Thyroid gland (tissue), 4 donors: ENCODE measurements at regions not wholly inside any gene's neighbourhood (a gene's known extent, or its start where the extent isn't known, plus 50 kb on each side); places are given as distances from the start of the nearest gene placed in this dataset.

ENCODE experiments used
- POLR2A ChIP-seq, 2 donors: fragments of 450-650 bp; IDR thresholded peaks; one replicate each; pipeline ENCODE4 v1.6.1; 2017; ENCODE audit warnings: antibody characterized with exemption in 2 of 2, mild to moderate bottlenecking in 2 of 2, moderate library complexity in 1 of 2
- TF ChIP-seq, protein P1 (sequence below), 6 experiments: fragments of 200-600 bp in 3 of 6; fragments of 450-650 bp in 3 of 6; sonication (generic) in 3 of 6; IDR thresholded peaks; one replicate each; pipeline ENCODE4 v1.5.1; 2016 to 2019; ENCODE audit warnings: antibody characterized with exemption in 6 of 6, mild to moderate bottlenecking in 2 of 6, inconsistent platforms in 1 of 6, moderate library complexity in 1 of 6

DNA sequence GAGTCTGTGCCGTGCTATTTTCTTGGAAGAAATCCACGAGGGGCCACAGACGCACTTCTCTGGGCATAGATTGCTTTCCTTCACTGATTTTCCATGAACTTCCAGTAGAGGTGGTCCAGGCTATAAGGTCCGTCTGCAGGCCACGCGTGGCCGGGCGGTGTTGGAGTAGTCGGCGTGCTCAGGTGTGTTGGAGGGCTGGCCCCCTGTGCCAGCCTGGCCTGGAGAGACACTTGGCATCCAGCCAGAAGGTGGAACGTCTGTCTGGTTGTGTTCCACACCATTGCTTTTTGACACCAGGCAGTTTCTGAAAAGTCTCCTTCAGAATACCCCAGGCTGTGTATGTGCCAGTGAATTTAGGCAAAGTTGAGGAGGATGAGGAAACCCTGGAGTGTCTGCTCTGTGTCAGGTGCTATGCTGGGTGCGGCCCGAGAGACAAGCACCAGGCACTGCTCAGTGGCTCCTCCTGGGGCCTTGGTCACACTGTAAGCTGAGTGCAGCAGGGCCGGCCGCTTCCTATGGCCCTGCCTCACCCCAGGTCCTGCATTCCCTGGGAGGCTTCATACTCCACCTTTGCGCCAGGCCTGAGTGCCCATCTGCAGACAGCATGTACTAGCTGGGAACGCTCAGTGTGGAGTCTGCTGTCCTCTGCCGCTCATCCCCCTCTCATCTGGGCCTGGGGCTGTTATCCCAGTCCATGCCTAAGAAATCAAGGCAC is 52.1 kb upstream of the TAMM41 start:
- TF ChIP-seq, protein P1, sequence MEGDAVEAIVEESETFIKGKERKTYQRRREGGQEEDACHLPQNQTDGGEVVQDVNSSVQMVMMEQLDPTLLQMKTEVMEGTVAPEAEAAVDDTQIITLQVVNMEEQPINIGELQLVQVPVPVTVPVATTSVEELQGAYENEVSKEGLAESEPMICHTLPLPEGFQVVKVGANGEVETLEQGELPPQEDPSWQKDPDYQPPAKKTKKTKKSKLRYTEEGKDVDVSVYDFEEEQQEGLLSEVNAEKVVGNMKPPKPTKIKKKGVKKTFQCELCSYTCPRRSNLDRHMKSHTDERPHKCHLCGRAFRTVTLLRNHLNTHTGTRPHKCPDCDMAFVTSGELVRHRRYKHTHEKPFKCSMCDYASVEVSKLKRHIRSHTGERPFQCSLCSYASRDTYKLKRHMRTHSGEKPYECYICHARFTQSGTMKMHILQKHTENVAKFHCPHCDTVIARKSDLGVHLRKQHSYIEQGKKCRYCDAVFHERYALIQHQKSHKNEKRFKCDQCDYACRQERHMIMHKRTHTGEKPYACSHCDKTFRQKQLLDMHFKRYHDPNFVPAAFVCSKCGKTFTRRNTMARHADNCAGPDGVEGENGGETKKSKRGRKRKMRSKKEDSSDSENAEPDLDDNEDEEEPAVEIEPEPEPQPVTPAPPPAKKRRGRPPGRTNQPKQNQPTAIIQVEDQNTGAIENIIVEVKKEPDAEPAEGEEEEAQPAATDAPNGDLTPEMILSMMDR (IDR thresholded peaks at IDR 0.05) = no peak
- no peak for TF ChIP-seq POLR2A (IDR thresholded peaks at IDR 0.05)
